ENCODE measurements at regions not wholly inside any gene's neighbourhood (a gene's known extent, or its start where the extent isn't known, plus 50 kb on each side); places are given as distances from the start of the nearest gene placed in this dataset.

DNA sequence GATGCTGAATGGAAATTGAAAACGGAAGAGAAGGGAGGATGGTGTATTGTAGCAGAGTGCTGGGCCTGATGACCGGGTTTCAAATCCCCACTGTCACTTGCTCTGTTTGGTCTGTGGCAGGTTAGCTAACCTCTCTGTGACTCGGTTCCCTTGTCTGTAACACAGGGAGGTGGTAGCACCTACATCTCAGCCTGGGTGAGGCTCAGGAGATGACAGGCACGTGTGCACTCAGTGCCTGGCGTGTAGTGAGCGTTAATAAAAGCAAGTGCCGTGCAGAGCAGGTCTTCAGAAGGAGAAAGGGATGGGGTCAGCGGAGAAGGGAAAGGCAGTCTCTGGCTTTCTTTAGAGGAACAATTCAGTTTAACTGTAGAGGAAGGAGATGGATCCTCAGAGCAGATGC is 125.5 kb upstream of the SMIM21 start:
- TF ChIP-seq, protein P1, sequence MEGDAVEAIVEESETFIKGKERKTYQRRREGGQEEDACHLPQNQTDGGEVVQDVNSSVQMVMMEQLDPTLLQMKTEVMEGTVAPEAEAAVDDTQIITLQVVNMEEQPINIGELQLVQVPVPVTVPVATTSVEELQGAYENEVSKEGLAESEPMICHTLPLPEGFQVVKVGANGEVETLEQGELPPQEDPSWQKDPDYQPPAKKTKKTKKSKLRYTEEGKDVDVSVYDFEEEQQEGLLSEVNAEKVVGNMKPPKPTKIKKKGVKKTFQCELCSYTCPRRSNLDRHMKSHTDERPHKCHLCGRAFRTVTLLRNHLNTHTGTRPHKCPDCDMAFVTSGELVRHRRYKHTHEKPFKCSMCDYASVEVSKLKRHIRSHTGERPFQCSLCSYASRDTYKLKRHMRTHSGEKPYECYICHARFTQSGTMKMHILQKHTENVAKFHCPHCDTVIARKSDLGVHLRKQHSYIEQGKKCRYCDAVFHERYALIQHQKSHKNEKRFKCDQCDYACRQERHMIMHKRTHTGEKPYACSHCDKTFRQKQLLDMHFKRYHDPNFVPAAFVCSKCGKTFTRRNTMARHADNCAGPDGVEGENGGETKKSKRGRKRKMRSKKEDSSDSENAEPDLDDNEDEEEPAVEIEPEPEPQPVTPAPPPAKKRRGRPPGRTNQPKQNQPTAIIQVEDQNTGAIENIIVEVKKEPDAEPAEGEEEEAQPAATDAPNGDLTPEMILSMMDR (IDR thresholded peaks at IDR 0.05), result no peak
- no peak for TF ChIP-seq POLR2AphosphoS5 (IDR thresholded peaks at IDR 0.05)

Measured in suprapubic skin (tissue), 3 donors.